GM19025 (cell line): ENCODE measurements at regions not wholly inside any gene's neighbourhood (a gene's known extent, or its start where the extent isn't known, plus 50 kb on each side); places are given as distances from the start of the nearest gene placed in this dataset.

Source experiments
- ATAC-seq: cut with Tn5 transposase; IDR thresholded peaks from one replicate; pipeline ENCODE4 v1.9.1; 2021; ENCODE audit warnings: mild to moderate bottlenecking, low read depth, moderate library complexity; ENCODE audit not compliant: unreplicated experiment

GRCh38 chr3:187947927-187948682, 202.8 kb upstream of the BCL6 start:
- no peak for ATAC-seq

GRCh38 chr3:187949093-187949820, 204.0 kb upstream of the BCL6 start:
- no peak for ATAC-seq

GRCh38 chr3:187950671-187951070, 203.3 kb upstream of the LPP start:
- no peak for ATAC-seq

GRCh38 chr3:187951452-187952190, 202.3 kb upstream of the LPP start:
- ATAC-seq, result no peak

GRCh38 chr3:187952849-187953248, 201.1 kb upstream of the LPP start:
- ATAC-seq, result no peak

- ATAC-seq, result no peak
Observed at GRCh38 chr3:187954516-187954872, 199.5 kb upstream of the LPP start.

- ATAC-seq, result no peak
Observed at GRCh38 chr3:187954873-187955586, 198.9 kb upstream of the LPP start.

- ATAC-seq, result no peak
Observed at GRCh38 chr3:187955587-187955952, 198.4 kb upstream of the LPP start.

GRCh38 chr3:187957165-187957581, 196.8 kb upstream of the LPP start:
- no peak for ATAC-seq

- ATAC-seq, result no peak
Observed at GRCh38 chr3:187957582-187957981, 196.4 kb upstream of the LPP start.

GRCh38 chr3:187958432-187959003, 195.4 kb upstream of the LPP start:
- no peak for ATAC-seq

- no peak for ATAC-seq
Observed at GRCh38 chr3:187960820-187961219, 193.1 kb upstream of the LPP start.

GRCh38 chr3:187961366-187961765, 192.6 kb upstream of the LPP start:
- no peak for ATAC-seq

GRCh38 chr3:187963003-187963676, 190.8 kb upstream of the LPP start:
- ATAC-seq, result no peak

GRCh38 chr3:187963677-187964385, 190.1 kb upstream of the LPP start:
- ATAC-seq, result no peak

GRCh38 chr3:187964760-187965159, 189.2 kb upstream of the LPP start:
- ATAC-seq, result no peak

GRCh38 chr3:187966096-187966495, 187.9 kb upstream of the LPP start:
- no peak for ATAC-seq

GRCh38 chr3:187966636-187967406, 187.1 kb upstream of the LPP start:
- ATAC-seq, result no peak

GRCh38 chr3:187967993-187968392, 186.0 kb upstream of the LPP start:
- ATAC-seq, result no peak
